Keratinocyte (primary cell): ENCODE measurements at regions not wholly inside any gene's neighbourhood (a gene's known extent, or its start where the extent isn't known, plus 50 kb on each side); places are given as distances from the start of the nearest gene placed in this dataset.

Experiments used
- DNase-seq: peaks from one replicate; pipeline ENCODE4 v3.0.0-alpha.2; 2011; ENCODE audit warnings: low read depth, missing footprints, low spot score
- FAIRE-seq: peaks from 2 replicates; lab custom pipeline; 2011; peaks lifted over from hg19 to GRCh38; lab: Jason Lieb, UNC
- H2AFZ ChIP-seq: 2 replicates; pipeline ENCODE4 v1.6.0; 2012; ENCODE audit warnings: low read length, control low read depth, inconsistent platforms; ENCODE audit not compliant: control insufficient read depth
- H3K27ac ChIP-seq: 2 replicates; pipeline ENCODE4 v1.5.1; 2011; ENCODE audit warnings: low read length; ENCODE audit not compliant: control insufficient read depth, insufficient read depth
- H3K27me3 ChIP-seq: 3 replicates; pipeline ENCODE4 v1.6.0; 2011; ENCODE audit warnings: low read length; ENCODE audit not compliant: control insufficient read depth, insufficient read depth; ENCODE audit errors: extremely low read depth
- H3K36me3 ChIP-seq, 2 experiments: 2 replicates in 1 of 2; 3 replicates in 1 of 2; pipeline ENCODE4 v1.5.1; 2011; ENCODE audit warnings: low read length in 2 of 2, mild to moderate bottlenecking in 1 of 2; ENCODE audit not compliant: control insufficient read depth in 2 of 2, insufficient read depth in 2 of 2; ENCODE audit errors: extremely low read depth in 1 of 2
- H3K4me1 ChIP-seq: 3 replicates; pipeline ENCODE4 v1.5.1; 2011; ENCODE audit warnings: low read length; ENCODE audit not compliant: control insufficient read depth, insufficient read depth; ENCODE audit errors: extremely low read depth
- H3K4me2 ChIP-seq: 3 replicates; pipeline ENCODE4 v1.6.0; 2011; ENCODE audit warnings: low read depth, low read length; ENCODE audit not compliant: control insufficient read depth, insufficient read depth; ENCODE audit errors: extremely low read depth
- H3K4me3 ChIP-seq, 3 experiments: fragments of 200-600 bp in 1 of 3; sonication (generic) in 1 of 3; 2 replicates in 2 of 3; 3 replicates in 1 of 3; pipeline ENCODE4 v1.5.1; 2011 to 2016; ENCODE audit warnings: low read length in 3 of 3, mild to moderate bottlenecking in 3 of 3, control low read depth in 2 of 3, inconsistent platforms in 1 of 3, low read depth in 1 of 3, mixed read lengths in 1 of 3, mixed run types in 1 of 3, moderate library complexity in 1 of 3; ENCODE audit not compliant: control insufficient read depth in 2 of 3, insufficient read depth in 2 of 3; ENCODE audit errors: extremely low read depth in 1 of 3
- H3K79me2 ChIP-seq: 2 replicates; pipeline ENCODE4 v1.6.0; 2012; ENCODE audit warnings: low read length; ENCODE audit not compliant: control insufficient read depth, insufficient read depth
- H3K9ac ChIP-seq: 3 replicates; pipeline ENCODE4 v1.6.0; 2011; ENCODE audit warnings: low read length; ENCODE audit not compliant: control insufficient read depth, insufficient read depth; ENCODE audit errors: extremely low read depth
- H3K9me1 ChIP-seq: 3 replicates; pipeline ENCODE4 v1.6.0; 2011; ENCODE audit warnings: low read length; ENCODE audit not compliant: control insufficient read depth, insufficient read depth; ENCODE audit errors: extremely low read depth
- H3K9me3 ChIP-seq: 2 replicates; pipeline ENCODE4 v1.5.1; 2012; ENCODE audit warnings: low read depth, low read length; ENCODE audit not compliant: control insufficient read depth
- H4K20me1 ChIP-seq: 3 replicates; pipeline ENCODE4 v1.6.0; 2011; ENCODE audit warnings: low read length; ENCODE audit not compliant: control insufficient read depth, insufficient read depth; ENCODE audit errors: extremely low read depth
- EZH2 ChIP-seq: IDR thresholded peaks from one replicate; pipeline ENCODE4 v1.6.1; 2012; ENCODE audit warnings: inconsistent platforms, mild to moderate bottlenecking, low read length, moderate library complexity
- dilution Hi-C: fragments of 300-500 bp; cut with MboI; formaldehyde crosslinking; loops from one replicate; pipeline ENCODE4 v1.7.0; 2020; ENCODE audit warnings: low sequenced_read_pairs; ENCODE audit not compliant: extremely low pct_ligation_motif_present
- TF ChIP-seq, protein P1 (sequence below), 3 experiments: IDR thresholded peaks in 1 of 3; conservative IDR thresholded peaks in 1 of 3; optimal IDR thresholded peaks in 1 of 3; 2 replicates in 2 of 3; 3 replicates in 1 of 3; pipeline versions ENCODE3 to v1.5.1; 2011; ENCODE audit warnings: low read length in 3 of 3, mild to moderate bottlenecking in 3 of 3, moderate library complexity in 2 of 3, control low read depth in 1 of 3, inconsistent platforms in 1 of 3; ENCODE audit not compliant: insufficient read depth in 2 of 3; ENCODE audit errors: extremely low read depth in 1 of 3

DNA sequence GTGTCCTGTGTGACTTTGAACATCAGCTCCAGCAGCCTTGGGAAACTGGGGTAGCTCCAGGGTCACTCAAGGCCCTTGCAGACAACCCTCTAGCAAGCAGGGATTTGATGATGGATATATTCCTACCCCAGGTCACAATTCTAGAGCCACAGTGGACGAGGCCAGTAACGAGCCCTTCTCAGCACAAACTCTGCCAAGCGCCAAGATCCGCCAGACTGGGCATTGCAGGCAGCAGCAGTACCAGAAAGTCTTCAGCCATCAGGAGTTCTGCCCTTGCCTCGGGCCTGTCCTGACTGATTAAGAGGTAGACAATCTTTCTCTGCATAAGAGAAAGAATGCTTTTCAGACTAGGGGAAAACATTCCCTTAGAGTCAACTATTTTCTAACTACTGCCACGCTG, 259.1 kb downstream of the FBXO15 start:
- Histone ChIP-seq H3K4me1 (no peaks in the 10 kb centered on the region), H4K20me1 (no peaks in the 10 kb centered on the region), H3K9me3 (no peaks in the 10 kb centered on the region), H2AFZ (no peak overlapping the region), H3K27me3 (no peaks in the 10 kb centered on the region), H3K4me3 (no peak overlapping the region), H3K36me3 (no peaks in the 10 kb centered on the region), H3K27ac (no peak overlapping the region), H3K4me2 (no peak overlapping the region), H3K79me2 (no peaks in the 10 kb centered on the region), H3K9ac (no peak overlapping the region), H3K9me1 (no peaks in the 10 kb centered on the region)
- TF ChIP-seq EZH2 = no peak
- TF ChIP-seq, protein P1, sequence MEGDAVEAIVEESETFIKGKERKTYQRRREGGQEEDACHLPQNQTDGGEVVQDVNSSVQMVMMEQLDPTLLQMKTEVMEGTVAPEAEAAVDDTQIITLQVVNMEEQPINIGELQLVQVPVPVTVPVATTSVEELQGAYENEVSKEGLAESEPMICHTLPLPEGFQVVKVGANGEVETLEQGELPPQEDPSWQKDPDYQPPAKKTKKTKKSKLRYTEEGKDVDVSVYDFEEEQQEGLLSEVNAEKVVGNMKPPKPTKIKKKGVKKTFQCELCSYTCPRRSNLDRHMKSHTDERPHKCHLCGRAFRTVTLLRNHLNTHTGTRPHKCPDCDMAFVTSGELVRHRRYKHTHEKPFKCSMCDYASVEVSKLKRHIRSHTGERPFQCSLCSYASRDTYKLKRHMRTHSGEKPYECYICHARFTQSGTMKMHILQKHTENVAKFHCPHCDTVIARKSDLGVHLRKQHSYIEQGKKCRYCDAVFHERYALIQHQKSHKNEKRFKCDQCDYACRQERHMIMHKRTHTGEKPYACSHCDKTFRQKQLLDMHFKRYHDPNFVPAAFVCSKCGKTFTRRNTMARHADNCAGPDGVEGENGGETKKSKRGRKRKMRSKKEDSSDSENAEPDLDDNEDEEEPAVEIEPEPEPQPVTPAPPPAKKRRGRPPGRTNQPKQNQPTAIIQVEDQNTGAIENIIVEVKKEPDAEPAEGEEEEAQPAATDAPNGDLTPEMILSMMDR (optimal IDR thresholded peaks at IDR 0.05 in 1 of 3, IDR thresholded peaks at IDR 0.05 in 1 of 3, conservative IDR thresholded peaks at IDR 0.05 in 1 of 3; ENCODE audit: extremely low read depth in 1 of 3, insufficient read depth in 2 of 3, low read length in 3 of 3) = no peak
- no peak for DNase-seq
- FAIRE-seq = no peak
- dilution Hi-C loops = no loop called here

- H3K36me3 ChIP-seq = no peaks in the 10 kb centered on the region
- no peaks in the 10 kb centered on the region for H3K27me3 ChIP-seq
- H3K4me3 ChIP-seq = no peak overlapping the region
- H3K9me1 ChIP-seq = no peaks in the 10 kb centered on the region
- no peaks in the 10 kb centered on the region for H3K9me3 ChIP-seq
- H3K4me2 ChIP-seq = no peak overlapping the region
- H3K79me2 ChIP-seq = no peaks in the 10 kb centered on the region
- H3K27ac ChIP-seq = no peak overlapping the region
- H3K4me1 ChIP-seq = no peaks in the 10 kb centered on the region
- dilution Hi-C loops = no loop called here
- FAIRE-seq = no peak
- no peak overlapping the region for H2AFZ ChIP-seq
- TF ChIP-seq, protein P1 (optimal IDR thresholded peaks at IDR 0.05 in 1 of 3, IDR thresholded peaks at IDR 0.05 in 1 of 3, conservative IDR thresholded peaks at IDR 0.05 in 1 of 3; ENCODE audit: extremely low read depth in 1 of 3, insufficient read depth in 2 of 3, low read length in 3 of 3) = no peak
- TF ChIP-seq EZH2 = no peak
- no peak for DNase-seq
- no peaks in the 10 kb centered on the region for H4K20me1 ChIP-seq
- H3K9ac ChIP-seq = no peak overlapping the region
These were observed 259.8 kb downstream of the FBXO15 start for GRCh38 chr18:73887801-73888200.
